ENCODE measurements at regions not wholly inside any gene's neighbourhood (a gene's known extent, or its start where the extent isn't known, plus 50 kb on each side); places are given as distances from the start of the nearest gene placed in this dataset.

GRCh38 chr6:93940381-93940780, 521.0 kb upstream of the EPHA7 start:
- Histone ChIP-seq H3K27ac (no peak overlapping the region), H3K36me3 (replicated peaks) (no peaks in the 10 kb centered on the region), H3K27me3 (replicated peaks) (no peaks in the 10 kb centered on the region), H3K4me3 (ENCODE audit: low read depth, low read length) (no peak overlapping the region)
- TF ChIP-seq CTCF (IDR thresholded peaks at IDR 0.05; ENCODE audit: low read depth, low read length, missing control alignments), result no peak
- in situ Hi-C loops (cut with HindIII; ENCODE audit: low pct_ligation_motif_present, low sequenced_read_pairs), result no loop called here
- no peak for DNase-seq

- no peak for DNase-seq
- no peak for TF ChIP-seq CTCF (IDR thresholded peaks at IDR 0.05; ENCODE audit: low read depth, low read length, missing control alignments)
- Histone ChIP-seq H3K27ac (no peak overlapping the region), H3K36me3 (replicated peaks) (no peaks in the 10 kb centered on the region), H3K27me3 (replicated peaks) (no peaks in the 10 kb centered on the region), H3K4me3 (ENCODE audit: low read depth, low read length) (no peak overlapping the region)
- in situ Hi-C loops (cut with HindIII; ENCODE audit: low pct_ligation_motif_present, low sequenced_read_pairs), result no loop called here
These were observed 512.8 kb upstream of the EPHA7 start for GRCh38 chr6:93932175-93932574.

GRCh38 chr6:93927731-93928130, 508.4 kb upstream of the EPHA7 start:
- no peak for TF ChIP-seq CTCF (IDR thresholded peaks at IDR 0.05; ENCODE audit: low read depth, low read length, missing control alignments)
- H3K4me3 ChIP-seq (ENCODE audit: low read depth, low read length), result no peak overlapping the region
- no peak for DNase-seq
- no peaks in the 10 kb centered on the region for H3K36me3 ChIP-seq (replicated peaks)
- no peak overlapping the region for H3K27ac ChIP-seq
- no peaks in the 10 kb centered on the region for H3K27me3 ChIP-seq (replicated peaks)
- in situ Hi-C loops (cut with HindIII; ENCODE audit: low pct_ligation_motif_present, low sequenced_read_pairs), result no loop called here

GRCh38 chr6:93919365-93919764, 500.0 kb upstream of the EPHA7 start:
- H3K4me3 ChIP-seq (ENCODE audit: low read depth, low read length), result no peak overlapping the region
- no peak overlapping the region for H3K27ac ChIP-seq
- in situ Hi-C loops (cut with HindIII; ENCODE audit: low pct_ligation_motif_present, low sequenced_read_pairs), result no loop called here
- no peaks in the 10 kb centered on the region for H3K36me3 ChIP-seq (replicated peaks)
- no peak for TF ChIP-seq CTCF (IDR thresholded peaks at IDR 0.05; ENCODE audit: low read depth, low read length, missing control alignments)
- no peaks in the 10 kb centered on the region for H3K27me3 ChIP-seq (replicated peaks)
- DNase-seq, result no peak

GRCh38 chr6:93918258-93918657, 498.9 kb upstream of the EPHA7 start:
- Histone ChIP-seq H3K27me3 (replicated peaks) (no peaks in the 10 kb centered on the region), H3K4me3 (ENCODE audit: low read depth, low read length) (no peak overlapping the region), H3K27ac (no peak overlapping the region), H3K36me3 (replicated peaks) (no peaks in the 10 kb centered on the region)
- TF ChIP-seq CTCF (IDR thresholded peaks at IDR 0.05; ENCODE audit: low read depth, low read length, missing control alignments), result no peak
- in situ Hi-C loops (cut with HindIII; ENCODE audit: low pct_ligation_motif_present, low sequenced_read_pairs), result no loop called here
- no peak for DNase-seq

- in situ Hi-C loops (cut with HindIII; ENCODE audit: low pct_ligation_motif_present, low sequenced_read_pairs), result no loop called here
- TF ChIP-seq CTCF (IDR thresholded peaks at IDR 0.05; ENCODE audit: low read depth, low read length, missing control alignments), result no peak
These were observed 497.9 kb upstream of the EPHA7 start for GRCh38 chr6:93917216-93917615.

More at GRCh38 chr6:93917216-93917615, 497.9 kb upstream of the EPHA7 start:
- DNase-seq, result no peak
- Histone ChIP-seq H3K4me3 (ENCODE audit: low read depth, low read length) (no peak overlapping the region), H3K27me3 (replicated peaks) (no peaks in the 10 kb centered on the region), H3K36me3 (replicated peaks) (no peaks in the 10 kb centered on the region), H3K27ac (no peak overlapping the region)

All from brain microvascular endothelial cell (primary cell).